HG03280 (cell line): ENCODE measurements at regions not wholly inside any gene's neighbourhood (a gene's known extent, or its start where the extent isn't known, plus 50 kb on each side); places are given as distances from the start of the nearest gene placed in this dataset.
"Not testable (repeated sequence)": the region's sequence is repeated elsewhere in the genome, so short reads cannot be mapped to it uniquely, and the experiment has no call there.

Experiments
- ATAC-seq: cut with Tn5 transposase; IDR thresholded peaks from one replicate; pipeline ENCODE4 v1.9.1; 2021; ENCODE audit warnings: mild to moderate bottlenecking, moderate library complexity; ENCODE audit not compliant: unreplicated experiment

DNA sequence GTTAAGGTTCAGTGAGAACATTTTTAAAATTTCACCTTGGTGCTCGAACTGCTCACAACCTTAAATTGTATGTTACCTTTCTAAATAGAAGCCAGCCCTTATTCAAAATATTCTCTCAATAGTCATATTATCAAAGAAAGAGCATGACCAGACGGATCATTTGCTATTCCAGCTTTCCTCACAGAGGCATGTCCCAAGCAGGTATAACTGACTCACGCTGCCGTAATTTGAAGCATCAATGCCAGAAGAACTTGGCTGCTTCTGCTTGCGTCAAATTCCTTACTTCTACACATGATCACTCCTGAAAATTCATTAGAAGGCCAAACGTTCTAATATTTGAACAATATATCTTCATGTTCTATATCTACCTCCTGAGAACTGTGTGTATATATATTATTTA lies 69.5 kb upstream of the VGLL4 start:
- no peak for ATAC-seq

DNA sequence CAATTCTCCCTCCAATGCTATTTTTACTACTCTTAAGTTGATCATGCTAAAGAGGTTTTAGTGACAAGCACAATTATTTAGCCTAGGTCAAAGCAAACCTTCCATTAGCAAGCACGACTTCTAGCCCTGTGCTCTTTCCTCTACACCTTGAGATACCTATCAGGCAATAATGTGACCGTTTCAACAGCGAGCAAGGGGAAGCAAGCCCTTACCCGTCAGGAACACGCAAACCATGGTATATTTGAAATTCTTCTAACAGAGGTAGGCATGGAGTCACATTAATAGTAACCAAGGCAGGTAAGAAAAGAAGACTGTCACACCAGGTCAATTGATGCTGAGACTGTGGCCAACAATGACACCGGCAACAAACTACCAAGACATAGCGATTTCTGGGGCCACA lies 68.9 kb upstream of the VGLL4 start:
- ATAC-seq: no peak

DNA sequence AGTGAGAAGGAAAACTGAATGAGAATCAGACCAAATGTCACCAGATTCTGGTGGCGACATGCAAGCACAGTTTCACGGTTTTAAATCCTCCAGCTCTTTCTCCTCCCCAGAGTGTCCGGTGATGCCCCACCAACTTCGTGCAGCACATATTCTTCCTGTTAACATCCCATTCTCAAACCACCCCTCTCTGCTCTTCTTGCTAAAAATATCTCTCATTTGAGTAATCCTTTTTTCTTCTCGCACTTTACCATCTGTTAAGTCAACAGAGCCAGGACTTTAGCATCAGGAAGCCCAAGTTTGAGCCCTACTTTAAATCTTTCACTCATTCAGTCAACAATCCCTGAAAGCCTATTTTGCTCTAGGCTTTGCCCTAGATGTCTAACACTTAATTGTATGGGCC lies 68.2 kb upstream of the VGLL4 start:
- ATAC-seq: no peak

DNA sequence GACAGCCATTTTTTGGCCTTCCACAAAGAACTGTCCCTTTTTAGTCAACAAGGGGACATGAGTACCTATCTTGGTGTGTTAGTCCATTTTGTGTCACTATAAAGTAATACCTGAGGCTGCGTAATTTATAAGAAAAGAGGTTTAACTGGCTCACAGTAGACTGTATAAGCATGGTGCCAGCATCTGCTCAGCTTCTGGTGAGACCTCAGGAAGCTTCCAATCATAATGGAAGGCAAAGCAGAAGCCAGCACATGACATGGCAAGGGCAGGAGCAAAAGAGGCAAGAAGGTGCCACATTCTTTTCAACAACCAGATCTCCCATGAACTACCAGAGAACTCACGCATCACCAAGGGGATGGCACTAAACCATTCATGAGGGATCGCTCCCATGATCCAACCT lies 66.1 kb upstream of the VGLL4 start:
- no peak for ATAC-seq

DNA sequence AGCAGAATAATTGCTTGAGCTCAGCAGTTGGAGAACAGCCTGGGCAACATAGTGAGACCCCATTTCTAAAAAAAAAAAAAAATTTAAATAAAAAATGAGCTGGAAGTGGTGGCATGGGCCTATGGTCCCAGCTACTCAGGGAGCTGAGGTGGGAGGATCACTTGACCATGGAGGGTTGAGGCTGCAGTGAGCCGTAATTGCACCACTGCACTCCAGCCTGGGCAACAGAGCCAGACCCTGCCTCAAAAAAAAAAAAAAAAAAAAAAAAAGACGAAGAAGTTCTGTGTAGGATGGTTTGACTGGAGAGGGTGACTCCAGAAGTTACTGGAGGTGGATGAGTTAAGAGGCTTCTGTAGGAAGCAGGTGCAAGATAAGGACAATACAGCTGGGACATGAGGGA lies 63.4 kb upstream of the VGLL4 start:
- ATAC-seq: not testable (repeated sequence)

DNA sequence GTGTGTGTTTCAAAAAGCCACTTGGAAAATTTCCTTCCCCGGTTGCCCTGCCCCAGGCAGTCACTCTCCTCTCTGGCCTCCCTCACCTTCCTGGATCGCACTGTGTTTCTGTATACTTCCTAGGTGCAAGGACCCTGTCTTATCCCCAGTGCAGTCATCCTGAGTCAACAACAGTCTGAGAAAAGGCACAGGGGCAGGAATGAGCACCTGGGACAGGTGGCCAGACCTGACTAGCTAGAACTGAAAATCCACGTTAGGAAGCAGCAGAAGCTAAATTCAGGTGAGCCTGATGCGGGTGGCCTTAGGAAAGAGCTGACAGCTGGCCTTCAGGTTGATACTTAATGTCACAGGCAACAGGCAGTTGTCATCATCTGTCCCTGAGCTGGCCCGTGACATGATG lies 62.9 kb upstream of the VGLL4 start:
- ATAC-seq: no peak

DNA sequence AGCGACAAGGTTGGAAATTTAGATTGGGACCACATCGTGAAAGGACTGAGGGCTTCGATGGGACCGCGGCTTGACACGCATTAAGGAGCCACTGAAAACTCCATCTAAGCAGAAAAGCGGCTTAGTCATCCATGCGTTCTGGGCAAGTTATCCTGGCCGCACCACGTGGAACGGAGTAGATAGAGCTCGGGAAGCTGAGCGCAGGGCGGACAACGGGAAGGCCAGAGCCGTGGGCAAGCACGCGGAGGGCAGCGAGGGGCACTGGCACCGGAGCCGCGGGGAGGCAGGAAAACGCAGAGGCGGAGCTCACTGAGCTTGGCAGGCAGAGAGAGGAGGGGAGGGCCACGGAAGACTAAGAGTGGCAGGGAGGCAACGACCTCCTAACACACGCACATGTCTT lies 61.3 kb upstream of the VGLL4 start:
- ATAC-seq: no peak

DNA sequence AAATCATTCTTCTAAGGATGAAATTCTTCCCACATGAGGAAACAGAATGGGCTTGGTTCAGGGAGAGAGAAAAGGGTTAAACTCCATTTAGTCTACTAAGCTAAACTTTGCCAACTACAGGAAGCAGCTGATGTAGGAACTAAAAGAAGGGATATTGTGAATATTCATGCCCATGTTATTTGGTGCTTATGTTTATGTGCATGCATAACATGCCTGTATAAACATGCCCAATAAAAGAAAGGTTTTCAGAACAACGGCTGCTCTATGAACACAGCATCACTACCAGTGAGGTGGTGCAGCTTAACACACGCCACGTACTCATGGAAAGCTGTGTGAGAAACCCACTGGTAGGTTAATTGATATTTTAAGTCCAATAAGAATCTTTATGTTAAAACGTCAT lies 59.4 kb upstream of the VGLL4 start:
- no peak for ATAC-seq

DNA sequence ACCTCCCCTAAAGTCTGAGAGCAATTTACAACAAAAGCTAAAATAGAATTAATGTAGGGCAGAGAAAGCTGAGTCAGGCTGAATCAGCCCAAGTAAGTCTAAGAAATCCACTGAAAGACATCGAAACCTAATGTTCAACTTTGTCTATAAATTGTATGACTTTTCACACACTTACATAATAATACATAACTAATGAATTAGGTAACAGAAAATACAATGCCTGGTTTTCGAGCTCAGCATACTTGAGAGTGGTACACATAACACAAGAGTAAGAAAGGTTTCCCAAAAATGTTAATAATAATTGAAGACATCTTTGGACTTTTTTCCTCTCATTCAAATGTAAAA lies 55.3 kb upstream of the VGLL4 start:
- ATAC-seq: no peak

DNA sequence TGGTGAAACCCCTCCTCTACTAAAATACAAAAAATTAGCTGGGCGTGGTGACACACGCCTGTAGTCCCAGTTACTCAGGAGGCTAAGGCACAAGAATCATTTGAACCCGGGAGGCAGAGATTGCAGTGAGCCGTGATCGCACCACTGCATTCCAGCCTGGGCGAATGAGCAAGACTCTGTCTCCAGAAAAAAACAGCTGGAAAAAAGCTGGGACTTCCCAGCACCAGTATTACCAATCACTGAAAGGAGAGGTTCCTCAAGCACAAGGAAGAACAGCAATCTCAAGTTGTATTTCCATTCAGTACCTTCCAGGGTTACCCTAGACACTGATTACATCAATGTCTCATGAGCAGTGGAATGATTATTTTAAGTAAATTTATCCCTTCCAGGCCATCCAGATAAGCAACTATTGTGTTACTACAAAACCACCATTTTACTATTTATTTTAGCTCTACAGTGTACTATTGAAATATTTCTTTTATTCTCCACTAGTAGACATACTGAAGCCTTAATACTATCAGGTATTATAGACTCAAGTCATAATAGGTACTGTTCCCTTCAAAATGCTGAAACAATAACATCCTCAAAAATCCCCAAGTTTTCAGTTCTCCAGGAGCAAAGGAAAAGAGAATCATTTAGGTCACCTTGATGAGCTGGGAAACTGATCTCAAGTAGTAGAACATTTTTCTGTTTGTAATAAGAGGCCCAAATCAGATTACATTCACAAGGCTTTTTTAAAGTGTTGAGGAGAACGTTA lies 54.8 kb upstream of the VGLL4 start:
- no peak for ATAC-seq

DNA sequence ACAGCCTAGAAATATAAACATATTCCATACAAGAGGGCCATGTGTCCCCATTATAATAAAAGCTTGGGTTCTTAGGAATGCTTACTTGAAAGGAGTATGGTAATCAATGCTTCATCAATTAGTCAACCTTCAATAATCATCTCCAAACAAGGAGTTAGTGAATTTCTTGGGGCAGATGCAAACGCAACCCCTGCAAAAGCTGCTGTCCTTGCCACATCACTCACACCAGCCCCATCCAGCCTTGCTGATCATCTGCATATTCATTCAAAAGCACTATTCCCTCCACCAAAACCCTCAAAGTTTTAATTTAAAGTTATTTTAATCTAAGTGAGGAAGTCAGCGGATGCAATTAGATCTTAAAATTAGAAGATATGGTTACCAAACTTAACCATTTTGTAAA lies 54.0 kb upstream of the VGLL4 start:
- ATAC-seq: no peak

DNA sequence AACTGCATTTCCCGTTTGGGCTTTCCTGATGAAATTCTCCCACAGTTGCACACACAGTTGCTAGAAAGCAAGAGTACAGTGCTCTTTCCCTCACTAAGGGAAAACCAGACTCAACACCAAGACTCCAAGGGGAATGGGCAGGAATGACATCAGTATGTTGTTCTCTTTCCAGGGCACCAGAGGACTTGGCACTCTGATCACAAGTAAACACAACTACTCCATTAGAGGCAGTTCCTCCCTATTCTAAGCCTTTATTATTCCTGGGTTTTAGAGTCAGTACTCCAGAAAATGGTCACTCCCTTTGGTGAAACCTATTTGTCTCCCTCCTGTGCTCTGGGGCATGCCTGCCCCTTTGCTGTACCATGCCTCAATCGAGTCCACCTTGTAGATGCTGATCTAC lies 52.3 kb upstream of the VGLL4 start:
- no peak for ATAC-seq
